ENCODE measurements at regions not wholly inside any gene's neighbourhood (a gene's known extent, or its start where the extent isn't known, plus 50 kb on each side); places are given as distances from the start of the nearest gene placed in this dataset.

GRCh38 chr3:30945291-30945690, 50.8 kb upstream of the GADL1 start:
- TF ChIP-seq CTCF (IDR thresholded peaks at IDR 0.05), result no peak
- no peak for TF ChIP-seq EP300 (IDR thresholded peaks at IDR 0.05)
- no peak for TF ChIP-seq POLR2A (IDR thresholded peaks at IDR 0.05)
- Histone ChIP-seq H3K4me1 (ENCODE audit: insufficient read depth) (no peaks in the 10 kb centered on the region), H3K27me3 (no peaks in the 10 kb centered on the region), H3K9me3 (no peaks in the 10 kb centered on the region), H3K4me3 (no peak overlapping the region), H3K27ac (no peak overlapping the region), H3K36me3 (no peaks in the 10 kb centered on the region)
- no peak for DNase-seq
- intact Hi-C loops (cut with DNase I), result loop anchor here in 1 of 4 donors (10.0 kb wide), 1 partner anchor 820 kb away; no protein-coding TSS in a partner anchor
- 90 to 95% (median 95%) methylated on average over 1 of the region's 1 CpG for WGBS, 3 donors

- no peaks in the 10 kb centered on the region for H3K9me3 ChIP-seq
- no peaks in the 10 kb centered on the region for H3K36me3 ChIP-seq
- no peak overlapping the region for H3K4me3 ChIP-seq
- H3K27me3 ChIP-seq, result no peaks in the 10 kb centered on the region
- TF ChIP-seq EP300 (IDR thresholded peaks at IDR 0.05), result no peak
- H3K4me1 ChIP-seq (ENCODE audit: insufficient read depth), result no peaks in the 10 kb centered on the region
- no peak for DNase-seq
- H3K27ac ChIP-seq, result no peak overlapping the region
- intact Hi-C loops (cut with DNase I), result loop anchor here in 1 of 4 donors (10.0 kb wide), 1 partner anchor 816 kb away; no protein-coding TSS in a partner anchor
- WGBS, 3 donors, result 86 to 87% (median 86%) methylated on average over 1 of the region's 1 CpG
These were observed 54.0 kb upstream of the GADL1 start for GRCh38 chr3:30948426-30948825.

- Histone ChIP-seq H3K9me3 (no peaks in the 10 kb centered on the region), H3K4me1 (ENCODE audit: insufficient read depth) (no peaks in the 10 kb centered on the region), H3K4me3 (no peak overlapping the region), H3K27me3 (no peaks in the 10 kb centered on the region), H3K36me3 (no peaks in the 10 kb centered on the region), H3K27ac (no peak overlapping the region)
- WGBS, 3 donors, result 36 to 64% (median 43%) methylated on average over 2 of the region's 2 CpGs
- TF ChIP-seq POLR2A (IDR thresholded peaks at IDR 0.05) (no peak), EP300 (IDR thresholded peaks at IDR 0.05) (no peak), CTCF (IDR thresholded peaks at IDR 0.05) (no peak)
- intact Hi-C loops (cut with DNase I), result no loop called here
- no peak for DNase-seq
These were observed 57.4 kb upstream of the GADL1 start for GRCh38 chr3:30951826-30952225.

- Histone ChIP-seq H3K36me3 (no peaks in the 10 kb centered on the region), H3K4me1 (ENCODE audit: insufficient read depth) (no peaks in the 10 kb centered on the region), H3K27me3 (no peaks in the 10 kb centered on the region), H3K4me3 (no peak overlapping the region), H3K9me3 (no peaks in the 10 kb centered on the region), H3K27ac (no peak overlapping the region)
- intact Hi-C loops (cut with DNase I), result no loop called here
- no peak for TF ChIP-seq EP300 (IDR thresholded peaks at IDR 0.05)
- no peak for TF ChIP-seq POLR2A (IDR thresholded peaks at IDR 0.05)
- TF ChIP-seq CTCF (IDR thresholded peaks at IDR 0.05), result no peak
- no peak for DNase-seq
- WGBS, 3 donors, result 85 to 93% (median 89%) methylated on average over 3 of the region's 3 CpGs
These were observed 58.3 kb upstream of the GADL1 start for GRCh38 chr3:30952786-30953185.

- no peak for DNase-seq
- Histone ChIP-seq H3K4me3 (no peak overlapping the region), H3K27me3 (no peaks in the 10 kb centered on the region), H3K4me1 (ENCODE audit: insufficient read depth) (no peaks in the 10 kb centered on the region), H3K36me3 (no peaks in the 10 kb centered on the region), H3K27ac (no peak overlapping the region), H3K9me3 (no peaks in the 10 kb centered on the region)
- intact Hi-C loops (cut with DNase I), result no loop called here
- no peak for TF ChIP-seq CTCF (IDR thresholded peaks at IDR 0.05)
- WGBS, 3 donors, result 74 to 91% (median 84%) methylated on average over 1 of the region's 1 CpG
These were observed 60.0 kb upstream of the GADL1 start for GRCh38 chr3:30954426-30954825.
